ENCODE measurements at regions not wholly inside any gene's neighbourhood (a gene's known extent, or its start where the extent isn't known, plus 50 kb on each side); places are given as distances from the start of the nearest gene placed in this dataset.

DNA sequence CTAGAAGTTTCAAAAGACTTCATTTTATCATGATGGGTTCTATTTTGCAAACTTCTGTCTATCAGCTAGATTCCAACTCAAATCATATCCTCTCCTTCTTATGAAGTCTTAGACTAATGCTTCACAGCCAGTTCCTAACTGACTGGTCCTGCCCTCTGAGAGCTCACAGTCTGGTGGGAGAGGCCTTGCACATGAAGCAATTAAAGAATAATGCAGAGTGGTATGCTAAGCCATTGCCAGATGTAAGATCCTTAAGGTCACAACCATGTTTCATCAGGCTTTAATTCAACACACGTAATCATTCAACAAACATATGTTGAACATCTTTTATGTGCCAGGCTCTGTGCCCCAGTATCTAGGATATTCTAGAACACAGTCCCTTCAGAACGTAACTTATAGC is 125.8 kb upstream of the TMPO start:
- Histone ChIP-seq H3K9me3 (ENCODE audit: control insufficient read depth, low read length) (no peaks in the 10 kb centered on the region), H3K4me1 (ENCODE audit: control insufficient read depth, insufficient read depth, low read length, poor library complexity, severe bottlenecking) (no peaks in the 10 kb centered on the region), H3K36me3 (ENCODE audit: control insufficient read depth, insufficient read depth, low read length) (no peaks in the 10 kb centered on the region), H3K4me3 (ENCODE audit: insufficient read depth, low read depth, low read length, poor library complexity, severe bottlenecking) (no peak overlapping the region), H3K27ac (ENCODE audit: insufficient read depth, low read length, poor library complexity, severe bottlenecking) (no peak overlapping the region), H3K27me3 (replicated peaks; ENCODE audit: control insufficient read depth, insufficient read depth, low read length, poor library complexity, severe bottlenecking) (peaks cover 2% of the 10 kb centered on the region)
- no peak for DNase-seq

DNA sequence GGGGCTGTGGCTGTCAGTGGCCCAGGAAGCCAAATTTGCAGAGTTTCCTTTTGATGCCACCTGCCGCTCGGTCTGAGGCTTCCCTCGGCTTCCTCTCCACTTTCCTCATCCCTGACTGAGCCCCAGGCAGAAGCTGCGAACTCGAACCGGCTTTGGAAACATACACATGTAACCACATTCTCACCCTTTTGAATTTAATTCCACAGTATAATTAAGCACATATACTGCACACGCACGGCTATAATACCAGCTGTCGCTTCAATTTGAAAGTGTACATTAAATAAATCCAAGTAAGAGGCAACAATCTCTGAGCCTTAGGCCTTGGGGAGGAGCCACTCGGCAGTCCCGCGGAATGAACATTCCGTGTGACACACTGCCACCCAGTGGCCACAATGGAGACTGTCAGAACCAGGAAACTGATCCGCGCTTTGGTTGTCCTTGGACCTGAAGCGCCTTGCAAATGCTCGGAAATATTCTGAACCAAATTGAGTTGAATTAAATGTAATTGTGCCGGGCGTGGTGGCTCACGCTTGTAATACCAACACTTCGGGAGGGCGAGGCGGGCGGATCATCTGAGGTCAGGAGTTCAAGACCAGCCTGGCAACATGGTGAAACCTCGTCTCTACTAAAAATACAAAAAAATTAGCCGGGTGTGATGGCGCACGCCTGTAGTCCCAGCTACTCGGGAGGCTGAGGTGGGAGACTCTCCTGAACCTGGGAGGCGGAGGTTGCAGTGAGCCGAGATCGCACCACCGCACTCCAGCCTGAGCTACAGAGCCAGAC is 117.9 kb upstream of the TMPO start:
- Histone ChIP-seq H3K4me1 (ENCODE audit: control insufficient read depth, insufficient read depth, low read length, poor library complexity, severe bottlenecking) (peaks cover 7% of the 10 kb centered on the region), H3K4me3 (ENCODE audit: insufficient read depth, low read depth, low read length, poor library complexity, severe bottlenecking) (peak overlapping the region; percentile 50), H3K36me3 (ENCODE audit: control insufficient read depth, insufficient read depth, low read length) (no peaks in the 10 kb centered on the region), H3K9me3 (ENCODE audit: control insufficient read depth, low read length) (no peaks in the 10 kb centered on the region), H3K27ac (ENCODE audit: insufficient read depth, low read length, poor library complexity, severe bottlenecking) (peak overlapping the region; percentile 41), H3K27me3 (replicated peaks; ENCODE audit: control insufficient read depth, insufficient read depth, low read length, poor library complexity, severe bottlenecking) (no peaks in the 10 kb centered on the region)
- DNase-seq: peak; percentile 56 to 71 (median 64)

DNA sequence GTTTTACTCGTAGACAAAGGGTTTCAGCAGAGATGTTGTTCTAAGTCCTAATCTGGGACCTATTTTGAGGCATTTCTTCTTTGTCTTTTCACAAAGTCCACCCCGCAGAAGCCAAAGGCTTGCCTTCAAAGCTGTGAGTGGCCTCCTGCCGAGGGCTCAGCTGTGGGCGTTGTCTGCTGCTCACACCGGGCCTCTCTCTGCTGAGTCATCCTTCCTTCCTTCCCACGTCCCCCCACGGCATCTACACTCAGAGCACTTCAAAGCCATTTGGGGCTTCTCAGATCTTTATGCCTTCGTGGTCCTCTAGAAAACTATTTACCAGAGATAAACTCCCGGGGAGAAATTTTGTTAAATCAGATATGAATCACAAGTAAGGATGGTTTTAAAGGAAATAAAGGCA is 115.9 kb upstream of the TMPO start:
- Histone ChIP-seq H3K4me3 (ENCODE audit: insufficient read depth, low read depth, low read length, poor library complexity, severe bottlenecking) (no peak overlapping the region), H3K9me3 (ENCODE audit: control insufficient read depth, low read length) (no peaks in the 10 kb centered on the region), H3K27ac (ENCODE audit: insufficient read depth, low read length, poor library complexity, severe bottlenecking) (no peak overlapping the region), H3K27me3 (replicated peaks; ENCODE audit: control insufficient read depth, insufficient read depth, low read length, poor library complexity, severe bottlenecking) (no peaks in the 10 kb centered on the region), H3K36me3 (ENCODE audit: control insufficient read depth, insufficient read depth, low read length) (no peaks in the 10 kb centered on the region), H3K4me1 (ENCODE audit: control insufficient read depth, insufficient read depth, low read length, poor library complexity, severe bottlenecking) (peaks cover 7% of the 10 kb centered on the region)
- peak in 2 of 3 donors; percentile 14 to 40 for DNase-seq

DNA sequence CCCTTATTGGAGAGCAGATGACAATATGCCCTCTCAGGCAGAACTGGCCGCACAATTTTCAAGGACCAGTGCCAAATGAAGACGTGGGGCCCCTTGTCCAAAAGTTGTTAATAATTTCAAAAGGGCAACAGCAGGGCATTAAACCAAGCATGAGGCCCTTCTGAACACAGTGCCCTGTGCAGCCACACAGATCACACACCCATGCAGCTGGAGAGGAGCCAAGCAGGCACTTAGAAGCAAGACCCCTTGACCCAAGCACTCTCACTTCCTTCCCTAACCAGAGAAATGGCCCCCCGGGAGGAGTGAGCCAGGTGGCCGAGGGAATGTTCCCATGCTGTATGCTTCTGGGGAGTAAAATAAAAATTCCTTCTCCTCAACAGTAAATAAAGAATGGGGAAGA is 114.0 kb upstream of the TMPO start:
- DNase-seq: no peak
- H3K9me3 ChIP-seq (ENCODE audit: control insufficient read depth, low read length): no peaks in the 10 kb centered on the region
- H3K27ac ChIP-seq (ENCODE audit: insufficient read depth, low read length, poor library complexity, severe bottlenecking): no peak overlapping the region
- H3K4me3 ChIP-seq (ENCODE audit: insufficient read depth, low read depth, low read length, poor library complexity, severe bottlenecking): no peak overlapping the region
- H3K4me1 ChIP-seq (ENCODE audit: control insufficient read depth, insufficient read depth, low read length, poor library complexity, severe bottlenecking): peaks cover 7% of the 10 kb centered on the region
- no peaks in the 10 kb centered on the region for H3K27me3 ChIP-seq (replicated peaks; ENCODE audit: control insufficient read depth, insufficient read depth, low read length, poor library complexity, severe bottlenecking)
- no peaks in the 10 kb centered on the region for H3K36me3 ChIP-seq (ENCODE audit: control insufficient read depth, insufficient read depth, low read length)

DNA sequence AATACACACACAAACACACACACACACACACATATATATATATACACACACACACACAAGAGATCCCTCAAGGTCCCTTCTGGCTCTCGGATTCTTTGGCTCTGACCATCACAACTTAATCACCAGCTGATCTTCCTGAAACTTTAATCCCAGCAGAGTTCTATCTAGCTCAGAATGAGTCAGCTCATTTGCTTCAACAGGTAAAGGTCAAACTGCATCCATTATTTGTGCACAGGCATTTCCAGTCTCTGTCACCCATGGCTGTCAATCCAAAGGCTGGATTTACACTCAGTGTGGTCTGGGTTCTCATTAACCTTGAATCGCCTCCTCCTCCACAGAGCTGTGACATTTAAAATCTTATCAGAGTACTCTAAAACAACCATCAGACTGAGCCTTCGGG is 113.3 kb upstream of the TMPO start:
- Histone ChIP-seq H3K27ac (ENCODE audit: insufficient read depth, low read length, poor library complexity, severe bottlenecking) (no peak overlapping the region), H3K36me3 (ENCODE audit: control insufficient read depth, insufficient read depth, low read length) (no peaks in the 10 kb centered on the region), H3K4me3 (ENCODE audit: insufficient read depth, low read depth, low read length, poor library complexity, severe bottlenecking) (no peak overlapping the region), H3K27me3 (replicated peaks; ENCODE audit: control insufficient read depth, insufficient read depth, low read length, poor library complexity, severe bottlenecking) (no peaks in the 10 kb centered on the region), H3K9me3 (ENCODE audit: control insufficient read depth, low read length) (no peaks in the 10 kb centered on the region), H3K4me1 (ENCODE audit: control insufficient read depth, insufficient read depth, low read length, poor library complexity, severe bottlenecking) (peaks cover 7% of the 10 kb centered on the region)
- DNase-seq: no peak

DNA sequence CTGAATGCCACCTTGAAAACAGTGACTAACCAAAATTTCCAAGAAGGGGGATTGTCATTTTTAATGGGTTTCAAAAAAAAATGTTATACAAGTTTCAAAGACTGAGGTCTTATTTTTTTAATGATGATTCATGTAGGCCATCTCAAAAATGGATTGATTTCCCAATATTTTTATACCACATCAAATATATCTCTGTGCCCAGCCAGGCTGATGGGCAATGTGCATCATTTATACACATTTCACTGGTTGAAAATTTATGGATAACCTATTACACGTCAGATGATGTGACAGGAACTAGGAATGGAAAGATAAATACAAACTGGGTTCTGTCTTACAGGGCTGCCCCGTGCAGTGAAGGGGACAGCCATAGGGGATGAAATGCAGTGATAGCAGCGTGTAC is 112.7 kb upstream of the TMPO start:
- H3K27me3 ChIP-seq (replicated peaks; ENCODE audit: control insufficient read depth, insufficient read depth, low read length, poor library complexity, severe bottlenecking): no peaks in the 10 kb centered on the region
- H3K36me3 ChIP-seq (ENCODE audit: control insufficient read depth, insufficient read depth, low read length): no peaks in the 10 kb centered on the region
- H3K4me1 ChIP-seq (ENCODE audit: control insufficient read depth, insufficient read depth, low read length, poor library complexity, severe bottlenecking): peaks cover 7% of the 10 kb centered on the region
- H3K27ac ChIP-seq (ENCODE audit: insufficient read depth, low read length, poor library complexity, severe bottlenecking): no peak overlapping the region
- DNase-seq: no peak
- H3K4me3 ChIP-seq (ENCODE audit: insufficient read depth, low read depth, low read length, poor library complexity, severe bottlenecking): no peak overlapping the region
- no peaks in the 10 kb centered on the region for H3K9me3 ChIP-seq (ENCODE audit: control insufficient read depth, low read length)

DNA sequence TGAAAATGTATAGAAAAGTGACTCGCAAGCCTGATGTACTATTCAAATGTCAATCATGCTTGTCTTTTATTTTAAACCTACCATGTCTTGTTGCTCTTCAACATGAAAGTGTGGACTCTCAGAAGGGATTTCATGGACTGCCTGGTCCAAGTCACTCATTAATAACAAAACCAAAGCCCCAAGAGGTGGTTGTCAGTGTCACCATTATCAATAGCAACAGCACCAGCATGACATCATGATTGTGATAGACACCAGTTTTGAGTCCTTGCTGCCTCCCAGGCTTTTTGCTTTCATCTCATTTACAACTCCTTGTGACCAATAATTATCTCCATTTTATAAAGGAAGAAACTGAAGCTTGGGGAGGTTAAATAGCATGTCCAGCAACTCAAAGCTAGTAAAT is 112.0 kb upstream of the TMPO start:
- Histone ChIP-seq H3K4me1 (ENCODE audit: control insufficient read depth, insufficient read depth, low read length, poor library complexity, severe bottlenecking) (peaks cover 7% of the 10 kb centered on the region), H3K36me3 (ENCODE audit: control insufficient read depth, insufficient read depth, low read length) (no peaks in the 10 kb centered on the region), H3K27me3 (replicated peaks; ENCODE audit: control insufficient read depth, insufficient read depth, low read length, poor library complexity, severe bottlenecking) (no peaks in the 10 kb centered on the region), H3K9me3 (ENCODE audit: control insufficient read depth, low read length) (no peaks in the 10 kb centered on the region), H3K4me3 (ENCODE audit: insufficient read depth, low read depth, low read length, poor library complexity, severe bottlenecking) (no peak overlapping the region), H3K27ac (ENCODE audit: insufficient read depth, low read length, poor library complexity, severe bottlenecking) (no peak overlapping the region)
- no peak for DNase-seq

DNA sequence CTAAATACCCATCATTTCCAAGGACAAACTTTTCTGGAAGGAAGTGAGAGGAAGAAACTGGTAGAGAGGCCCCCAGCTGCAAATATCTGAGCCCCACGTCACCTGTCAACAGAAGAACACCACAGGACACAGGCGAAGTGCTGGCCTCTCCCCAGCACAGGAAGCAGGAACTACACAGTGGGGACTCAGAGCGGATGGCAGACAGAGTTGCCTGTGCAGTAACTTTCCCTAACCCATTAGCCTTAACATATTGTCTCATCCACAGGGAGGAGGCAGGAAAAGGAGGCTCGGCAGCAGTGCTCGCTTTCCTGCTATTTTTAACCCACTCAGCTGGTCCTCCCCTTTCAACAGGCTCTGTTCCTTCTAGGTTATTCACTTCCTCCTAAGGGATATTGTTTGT is 111.5 kb upstream of the TMPO start:
- Histone ChIP-seq H3K9me3 (ENCODE audit: control insufficient read depth, low read length) (no peaks in the 10 kb centered on the region), H3K27ac (ENCODE audit: insufficient read depth, low read length, poor library complexity, severe bottlenecking) (no peak overlapping the region), H3K27me3 (replicated peaks; ENCODE audit: control insufficient read depth, insufficient read depth, low read length, poor library complexity, severe bottlenecking) (no peaks in the 10 kb centered on the region), H3K4me3 (ENCODE audit: insufficient read depth, low read depth, low read length, poor library complexity, severe bottlenecking) (no peak overlapping the region), H3K36me3 (ENCODE audit: control insufficient read depth, insufficient read depth, low read length) (no peaks in the 10 kb centered on the region), H3K4me1 (ENCODE audit: control insufficient read depth, insufficient read depth, low read length, poor library complexity, severe bottlenecking) (peaks cover 7% of the 10 kb centered on the region)
- no peak for DNase-seq

DNA sequence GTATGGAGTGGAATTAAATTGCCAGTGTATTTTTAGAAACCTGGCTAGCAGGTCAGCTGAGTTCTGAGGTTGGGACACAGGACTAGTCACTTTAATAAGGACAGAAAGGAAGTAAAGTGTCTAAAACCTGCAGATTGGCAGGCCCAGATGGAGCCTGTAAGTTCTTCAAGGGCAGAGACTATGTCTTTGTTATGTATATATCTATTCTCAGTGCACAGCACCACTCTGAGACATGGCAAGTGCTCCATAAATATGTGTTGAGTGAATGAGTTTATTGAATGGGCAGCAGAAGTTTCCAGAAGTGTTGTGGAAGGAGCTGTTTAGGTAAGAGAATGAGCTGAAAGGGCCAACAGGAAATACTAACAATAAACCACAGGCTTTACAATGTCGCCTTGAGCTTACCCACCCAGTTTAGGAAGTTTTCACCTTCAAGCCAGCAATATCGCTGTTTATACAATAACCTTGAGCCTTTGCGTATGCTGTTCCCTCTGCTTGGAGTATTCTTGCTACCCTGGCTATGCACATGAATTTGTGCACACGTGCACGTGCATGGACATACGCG is 109.5 kb upstream of the TMPO start:
- H3K9me3 ChIP-seq (ENCODE audit: control insufficient read depth, low read length): no peaks in the 10 kb centered on the region
- no peaks in the 10 kb centered on the region for H3K27me3 ChIP-seq (replicated peaks; ENCODE audit: control insufficient read depth, insufficient read depth, low read length, poor library complexity, severe bottlenecking)
- DNase-seq: no peak
- H3K4me1 ChIP-seq (ENCODE audit: control insufficient read depth, insufficient read depth, low read length, poor library complexity, severe bottlenecking): no peaks in the 10 kb centered on the region
- H3K4me3 ChIP-seq (ENCODE audit: insufficient read depth, low read depth, low read length, poor library complexity, severe bottlenecking): no peak overlapping the region
- no peak overlapping the region for H3K27ac ChIP-seq (ENCODE audit: insufficient read depth, low read length, poor library complexity, severe bottlenecking)
- H3K36me3 ChIP-seq (ENCODE audit: control insufficient read depth, insufficient read depth, low read length): no peaks in the 10 kb centered on the region

DNA sequence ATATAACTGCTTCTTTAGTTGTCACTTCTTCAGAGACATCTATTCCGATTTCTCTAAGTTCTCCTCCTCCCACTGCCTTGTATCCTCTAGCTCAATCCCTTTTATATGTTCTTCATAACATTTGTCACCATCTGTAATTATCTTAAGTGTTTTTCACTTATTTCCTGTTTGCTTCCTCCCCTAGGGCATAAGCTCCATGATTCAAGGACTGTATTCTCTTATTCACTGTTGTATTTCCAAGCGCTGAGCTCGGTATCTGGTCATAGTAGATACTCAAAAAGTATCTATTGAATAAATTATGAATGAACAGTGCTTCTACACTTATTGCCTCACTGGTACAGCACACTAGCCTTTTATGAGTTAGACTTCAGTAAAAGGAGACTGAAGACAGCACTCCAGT is 109.0 kb upstream of the TMPO start:
- no peak overlapping the region for H3K27ac ChIP-seq (ENCODE audit: insufficient read depth, low read length, poor library complexity, severe bottlenecking)
- DNase-seq: no peak
- no peaks in the 10 kb centered on the region for H3K36me3 ChIP-seq (ENCODE audit: control insufficient read depth, insufficient read depth, low read length)
- H3K9me3 ChIP-seq (ENCODE audit: control insufficient read depth, low read length): no peaks in the 10 kb centered on the region
- H3K27me3 ChIP-seq (replicated peaks; ENCODE audit: control insufficient read depth, insufficient read depth, low read length, poor library complexity, severe bottlenecking): no peaks in the 10 kb centered on the region
- no peak overlapping the region for H3K4me3 ChIP-seq (ENCODE audit: insufficient read depth, low read depth, low read length, poor library complexity, severe bottlenecking)
- H3K4me1 ChIP-seq (ENCODE audit: control insufficient read depth, insufficient read depth, low read length, poor library complexity, severe bottlenecking): no peaks in the 10 kb centered on the region

Data from effector memory CD4-positive, alpha-beta T cell (primary cell).